K562 (cell line): ENCODE measurements at regions not wholly inside any gene's neighbourhood (a gene's known extent, or its start where the extent isn't known, plus 50 kb on each side); places are given as distances from the start of the nearest gene placed in this dataset.

Experiments used
- ATAC-seq: fragments of 200-7000 bp; cut with Tn5 transposase; 3 replicates; pipeline ENCODE4 v1.9.1; 2020; ENCODE audit warnings: moderate library complexity
- BruUV-seq: library from RNA; stranded (reverse); fragments of 400-500 nt; replicated peaks from 2 replicates; lab custom pipeline; 2021; lab: Mats Ljungman, UMichigan
- CTCF ChIA-PET: fragments of 300-600 bp; formaldehyde crosslinking; extraction: SDS; loops from one replicate; lab custom pipeline; 2021; ENCODE audit warnings: low intra/inter-chr PET ratio; lab: Yijun Ruan, JAX
- POLR2A ChIA-PET: fragments of 300-600, 350-650 bp; sonication (Branson Sonifier 250); formaldehyde crosslinking; extraction: SDS; loops from one replicate; lab custom pipeline; 2021; ENCODE audit warnings: antibody characterized with exemption, inconsistent platforms; lab: Yijun Ruan, JAX
- DNase-seq, 4 experiments: peaks; one replicate each; pipeline versions ENCODE4 v3.0.0 to v3.0.0-alpha.2; 2011 to 2018; ENCODE audit warnings: low spot score in 3 of 4, mixed read lengths in 3 of 4; ENCODE audit errors: extremely low read depth in 1 of 4
- FAIRE-seq: peaks from 2 replicates; lab custom pipeline; 2011; peaks lifted over from hg19 to GRCh38; lab: Jason Lieb, UNC
- H2AFZ ChIP-seq: 2 replicates; pipeline ENCODE4 v1.6.0; 2011; ENCODE audit warnings: low read depth, low read length, control low read depth, inconsistent platforms
- H3K27ac ChIP-seq: fragments of 200-600 bp; 3 replicates; pipeline ENCODE4 v1.8.0; 2011; ENCODE audit warnings: low read depth, mild to moderate bottlenecking, control low read depth, inconsistent platforms, low read length, moderate library complexity, mixed read lengths; ENCODE audit errors: extremely low read depth
- H3K27me3 ChIP-seq, 2 experiments: fragments of 300-600 bp in 1 of 2; 2 replicates in 1 of 2; 3 replicates in 1 of 2; pipeline versions ENCODE4 v1.6.0 to v1.8.0; 2011; ENCODE audit warnings: inconsistent platforms in 2 of 2, low read length in 2 of 2, mild to moderate bottlenecking in 1 of 2, mixed read lengths in 1 of 2, moderate library complexity in 1 of 2; ENCODE audit not compliant: control insufficient read depth in 2 of 2, insufficient read depth in 2 of 2
- H3K36me3 ChIP-seq: fragments of 300-600 bp; 3 replicates; pipeline ENCODE4 v1.8.0; 2011; ENCODE audit warnings: mild to moderate bottlenecking, low read length, inconsistent platforms; ENCODE audit not compliant: control insufficient read depth, insufficient read depth
- H3K4me1 ChIP-seq, 2 experiments: fragments of 200-600 bp in 1 of 2; replicated peaks in 1 of 2; 2 replicates in 1 of 2; 3 replicates in 1 of 2; pipeline versions ENCODE4 v1.5.1 to v1.8.0; 2011; ENCODE audit warnings: inconsistent platforms in 2 of 2, low read length in 2 of 2, mild to moderate bottlenecking in 1 of 2, mixed read lengths in 1 of 2, moderate library complexity in 1 of 2; ENCODE audit not compliant: control insufficient read depth in 2 of 2, insufficient read depth in 2 of 2
- H3K4me2 ChIP-seq: 2 replicates; pipeline ENCODE4 v1.6.1; 2011; ENCODE audit warnings: low read length, control low read depth, inconsistent platforms, mixed read lengths; ENCODE audit not compliant: insufficient read depth
- H3K4me3 ChIP-seq: fragments of 200-600 bp; sonication (generic), shearing (Covaris generic); 2 replicates; pipeline ENCODE4 v1.5.1; 2016; ENCODE audit warnings: control low read depth, inconsistent platforms
- H3K79me2 ChIP-seq: fragments of 200-600 bp; 3 replicates; pipeline ENCODE4 v1.8.0; 2011; ENCODE audit warnings: low read length, inconsistent platforms; ENCODE audit not compliant: control insufficient read depth, insufficient read depth
- H3K9ac ChIP-seq, 2 experiments: 2 replicates each; pipeline versions ENCODE4 v1.6.0 to v1.6.1; 2011; ENCODE audit warnings: low read depth in 2 of 2, low read length in 2 of 2, control low read depth in 1 of 2, inconsistent platforms in 1 of 2, mild to moderate bottlenecking in 1 of 2, mixed read lengths in 1 of 2; ENCODE audit not compliant: insufficient read depth in 1 of 2
- H3K9me1 ChIP-seq: one replicate; pipeline ENCODE4 v1.6.0; 2011; ENCODE audit warnings: inconsistent platforms, mild to moderate bottlenecking, low read length, moderate library complexity; ENCODE audit not compliant: control insufficient read depth, insufficient read depth
- H3K9me3 ChIP-seq: replicated peaks from 2 replicates; pipeline ENCODE4 v1.5.1; 2011; ENCODE audit warnings: low read depth, low read length, inconsistent platforms; ENCODE audit not compliant: control insufficient read depth, insufficient read depth
- H4K20me1 ChIP-seq: replicated peaks from 2 replicates; pipeline ENCODE4 v1.6.1; 2011; ENCODE audit warnings: low read length, inconsistent platforms, mixed read lengths; ENCODE audit not compliant: control insufficient read depth, insufficient read depth
- ARID1B ChIP-seq: fragments of 450-650 bp; IDR thresholded peaks from 2 replicates; pipeline ENCODE4 v1.6.1; 2016; ENCODE audit warnings: antibody characterized with exemption, mild to moderate bottlenecking, inconsistent platforms
- CEBPZ ChIP-seq: fragments of 150-350 bp; IDR thresholded peaks from 2 replicates; pipeline ENCODE4 v1.6.1; 2014; ENCODE audit warnings: low read depth, mild to moderate bottlenecking, low read length, borderline replicate concordance
- NFYB ChIP-seq: IDR thresholded peaks from 2 replicates; pipeline ENCODE4 v1.6.1; 2011; ENCODE audit warnings: mild to moderate bottlenecking, moderate library complexity; ENCODE audit not compliant: insufficient read length; ENCODE audit errors: extremely low read depth
- SFPQ ChIP-seq: fragments of 200-400 bp; formaldehyde crosslinking; IDR thresholded peaks from 2 replicates; pipeline ENCODE4 v1.6.1; 2017; ENCODE audit warnings: mild to moderate bottlenecking, low read depth, low read length, moderate library complexity
- SUPT5H ChIP-seq: fragments of 450-650 bp; IDR thresholded peaks from 2 replicates; pipeline ENCODE4 v1.6.1; 2016
- ZHX1 ChIP-seq: fragments of 150-350 bp; conservative IDR thresholded peaks from 2 replicates; pipeline ENCODE4 v1.6.1; 2014; ENCODE audit warnings: low read length
- WGBS: fragments of 100-300 bp; shearing (Covaris generic); methylation state at CpG from one replicate; pipeline ENCODE4 v1.1.6; 2016; ENCODE audit warnings: low coverage, mixed read lengths; ENCODE audit not compliant: insufficient coverage; ENCODE audit errors: missing lambda C conversion rate; 5-methylcytosine and 5-hydroxymethylcytosine counted together
- in situ Hi-C: fragments of 300-500 bp; cut with MboI; formaldehyde crosslinking; loops from 4 replicates; pipeline ENCODE4 v1.15.0; 2018; ENCODE audit warnings: inconsistent platforms, mixed read lengths
- intact Hi-C: fragments of 100-400 bp; cut with micrococcal nuclease; formaldehyde crosslinking; loops from 2 replicates; pipeline ENCODE4 v1.14.2; 2022

GRCh38 chr9:78905387-78905786, 608.5 kb downstream of the PSAT1 start:
- H3K27me3 ChIP-seq: no peaks in the 10 kb centered on the region
- in situ Hi-C loops: no loop called here
- no peak for TF ChIP-seq CEBPZ
- TF ChIP-seq SUPT5H: no peak
- TF ChIP-seq NFYB: no peak
- TF ChIP-seq SFPQ: no peak
- TF ChIP-seq ARID1B: no peak
- no peak for TF ChIP-seq ZHX1
- no peak overlapping the region for H3K4me2 ChIP-seq
- H2AFZ ChIP-seq: no peak overlapping the region
- intact Hi-C loops: no loop called here
- H3K36me3 ChIP-seq: no peaks in the 10 kb centered on the region
- BruUV-seq: no TSS peak
- no peaks in the 10 kb centered on the region for H3K4me1 ChIP-seq
- ATAC-seq: no peak
- H3K27ac ChIP-seq: no peak overlapping the region
- H3K9me3 ChIP-seq: no peaks in the 10 kb centered on the region
- ChIA-PET POLR2A (no interaction called here), CTCF (no interaction called here)
- H3K79me2 ChIP-seq: no peaks in the 10 kb centered on the region
- H4K20me1 ChIP-seq: no peaks in the 10 kb centered on the region
- no peak for FAIRE-seq
- no peak for DNase-seq
- no peaks in the 10 kb centered on the region for H3K9me1 ChIP-seq
- no peak overlapping the region for H3K4me3 ChIP-seq
- no peak overlapping the region for H3K9ac ChIP-seq
- WGBS: 0% methylated on average over 1 of the region's 1 CpG
